SK-N-MC (cell line): ENCODE measurements at regions not wholly inside any gene's neighbourhood (a gene's known extent, or its start where the extent isn't known, plus 50 kb on each side); places are given as distances from the start of the nearest gene placed in this dataset.

ENCODE experiments used
- EZH2 ChIP-seq: fragments of 200-600 bp; sonication (generic); IDR thresholded peaks from one replicate; pipeline ENCODE4 v1.6.1; 2017; ENCODE audit warnings: antibody characterized with exemption
- FOXP2 ChIP-seq: optimal IDR thresholded peaks from 2 replicates; pipeline ENCODE3; 2011; ENCODE audit warnings: mild to moderate bottlenecking, moderate library complexity; ENCODE audit not compliant: insufficient read depth; ENCODE audit errors: extremely low read length, control extremely low read depth
- POLR2AphosphoS5 ChIP-seq: IDR thresholded peaks from 2 replicates; pipeline ENCODE4 v1.6.1; 2012; ENCODE audit warnings: mild to moderate bottlenecking, low read depth, low read length, borderline replicate concordance

- TF ChIP-seq EZH2 = no peak
- TF ChIP-seq POLR2AphosphoS5 = no peak
- no peak for TF ChIP-seq FOXP2
Measured at GRCh38 chr10:56258378-56258777, 102.7 kb downstream of the ZWINT start.
